ENCODE measurements at regions not wholly inside any gene's neighbourhood (a gene's known extent, or its start where the extent isn't known, plus 50 kb on each side); places are given as distances from the start of the nearest gene placed in this dataset.

DNA sequence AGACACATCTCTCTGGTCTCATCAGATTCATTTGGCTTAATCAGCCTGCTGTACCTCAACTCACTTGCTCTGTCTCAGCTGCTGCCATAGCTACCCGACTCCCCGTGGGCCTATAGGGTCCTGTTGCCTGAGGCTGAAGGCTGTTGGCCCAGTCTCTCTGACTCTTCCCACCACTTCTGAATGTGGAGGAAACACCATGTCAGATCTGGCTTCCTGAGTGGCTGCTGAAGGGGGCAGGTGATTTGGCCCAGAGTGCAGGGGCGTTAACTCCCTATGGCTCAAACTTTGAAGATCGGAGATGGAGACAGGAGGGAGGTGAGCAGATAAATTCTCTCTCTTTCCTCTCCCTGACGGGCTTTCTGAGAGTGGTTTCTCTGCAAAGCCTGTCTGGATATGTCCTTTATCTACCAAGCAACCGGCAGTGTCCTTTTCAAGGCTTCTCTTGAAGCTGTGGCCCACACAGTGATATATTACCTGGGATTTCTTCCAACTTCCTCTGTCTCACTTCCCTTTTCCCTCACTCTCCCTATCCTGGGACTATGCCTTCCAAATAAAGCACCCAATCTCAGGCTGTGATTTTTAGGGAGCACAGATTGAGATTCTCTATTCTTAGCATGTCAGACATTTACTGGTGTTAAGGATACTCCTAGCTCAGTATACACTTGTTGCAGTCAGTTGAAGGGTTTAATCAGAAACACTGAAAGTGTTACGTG is 334.9 kb upstream of the TBC1D5 start:
- DNase-seq: no peak

DNA sequence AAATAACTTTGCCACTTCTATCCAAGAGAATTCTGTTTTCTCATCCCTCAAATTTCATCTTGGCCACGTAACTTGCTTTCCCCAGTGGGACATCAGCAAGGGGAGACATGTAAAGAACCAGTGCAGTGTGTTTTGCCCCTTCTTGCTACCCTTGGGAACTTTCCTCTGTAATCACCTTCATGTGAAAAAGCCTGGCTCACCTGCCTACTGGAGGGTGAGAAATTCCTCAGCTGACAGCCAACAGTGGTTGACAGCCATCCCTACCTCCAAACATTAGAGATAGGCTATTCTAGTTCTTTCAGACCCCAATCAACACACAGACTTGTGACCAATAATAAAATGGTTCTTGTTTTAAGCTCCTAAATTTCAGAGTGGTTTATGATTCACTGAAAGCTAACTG is 333.9 kb upstream of the TBC1D5 start:
- DNase-seq: no peak

DNA sequence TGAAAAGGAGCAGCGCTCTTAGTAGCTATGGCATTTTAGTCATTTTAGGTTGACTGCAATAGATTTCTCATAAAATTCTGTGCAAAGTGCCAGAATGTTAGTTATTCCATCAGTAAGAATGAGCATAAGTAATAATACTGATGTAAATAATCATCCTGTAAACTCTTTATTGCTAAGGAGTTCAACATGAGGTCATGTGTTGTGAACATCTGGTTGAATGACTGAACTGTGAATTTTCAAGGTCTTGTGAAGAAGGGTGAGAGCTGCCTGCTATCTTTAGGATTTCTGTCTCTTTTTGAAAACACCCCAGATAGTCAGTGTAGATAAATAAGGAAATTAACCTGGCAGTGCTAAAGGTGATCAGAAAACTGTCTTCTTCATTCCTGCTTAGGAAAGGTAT is 333.4 kb upstream of the TBC1D5 start:
- DNase-seq: no peak

DNA sequence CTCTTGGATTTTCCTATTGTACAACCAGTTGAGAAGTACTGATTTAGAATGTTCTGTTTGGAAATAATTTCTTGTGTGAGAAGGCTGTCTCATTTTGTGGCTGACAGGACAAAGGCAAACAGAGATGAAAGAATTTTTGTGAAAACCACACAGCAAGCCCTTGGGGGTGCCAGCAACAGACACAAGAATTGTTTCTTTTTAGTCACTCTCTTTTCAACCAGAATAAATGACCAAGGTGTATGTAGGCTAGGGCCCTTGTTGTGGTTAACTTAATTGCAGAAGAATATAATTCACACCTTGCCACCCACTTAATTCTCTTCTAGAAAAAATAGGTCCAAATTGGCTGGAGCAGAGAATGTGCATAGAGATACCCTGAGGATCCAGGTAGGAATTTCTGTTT is 329.4 kb upstream of the TBC1D5 start:
- DNase-seq: no peak

DNA sequence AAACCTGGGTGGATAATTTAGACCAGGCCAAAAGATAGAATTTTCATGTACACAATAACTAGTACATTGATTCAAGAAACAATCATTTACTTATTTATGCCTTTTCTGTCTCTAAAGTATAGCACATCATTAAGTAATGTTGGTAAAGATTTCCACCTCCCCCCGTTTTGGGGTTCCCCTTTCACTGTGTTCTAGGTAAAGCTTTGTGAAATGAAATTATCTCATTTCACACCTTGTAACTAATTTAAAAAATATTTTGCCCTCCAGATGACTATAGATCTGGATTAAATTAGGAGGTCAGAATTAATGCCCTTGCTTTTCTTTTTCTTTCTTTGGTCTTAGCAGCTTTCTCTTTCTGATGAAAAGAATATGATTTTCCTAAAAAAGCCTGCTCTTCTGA is 328.5 kb upstream of the TBC1D5 start:
- no peak for DNase-seq

DNA sequence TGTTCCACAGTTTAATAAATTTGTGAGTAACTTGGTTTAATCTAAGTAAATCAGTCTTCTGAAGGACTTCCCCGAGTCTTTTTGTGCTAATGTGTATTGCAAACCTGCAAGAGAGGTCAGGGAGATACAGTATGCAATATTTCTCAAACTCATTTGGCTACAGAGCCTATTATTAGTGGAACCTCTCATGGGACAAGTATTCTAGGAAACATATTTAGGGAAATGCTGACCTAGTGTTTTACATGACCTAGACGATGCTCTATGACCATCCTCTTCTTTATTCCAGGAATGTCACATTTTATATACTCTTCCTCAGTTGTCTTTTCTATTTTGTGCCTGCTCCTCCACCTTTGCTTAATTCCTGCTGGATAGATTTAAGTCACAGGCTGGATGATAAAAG is 327.8 kb upstream of the TBC1D5 start:
- no peak for DNase-seq

DNA sequence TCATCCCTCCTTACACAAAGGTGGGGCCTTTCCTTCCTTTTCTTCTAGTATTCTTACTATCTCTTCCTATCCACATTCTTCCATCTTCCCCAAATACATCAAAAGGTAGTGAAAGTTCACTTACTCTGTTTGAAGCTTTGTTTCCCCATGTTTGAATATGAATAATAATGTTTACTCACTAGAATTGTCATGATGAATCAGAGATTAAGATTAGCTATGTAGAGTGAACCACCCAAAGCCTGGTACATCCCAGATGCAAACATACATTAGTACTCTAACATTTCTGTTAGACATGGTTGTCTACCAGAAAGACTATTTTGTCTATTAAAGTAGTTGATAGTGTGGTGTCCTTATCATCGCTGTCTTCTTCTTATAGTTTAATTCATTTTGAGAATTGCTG is 327.1 kb upstream of the TBC1D5 start:
- no peak for DNase-seq

DNA sequence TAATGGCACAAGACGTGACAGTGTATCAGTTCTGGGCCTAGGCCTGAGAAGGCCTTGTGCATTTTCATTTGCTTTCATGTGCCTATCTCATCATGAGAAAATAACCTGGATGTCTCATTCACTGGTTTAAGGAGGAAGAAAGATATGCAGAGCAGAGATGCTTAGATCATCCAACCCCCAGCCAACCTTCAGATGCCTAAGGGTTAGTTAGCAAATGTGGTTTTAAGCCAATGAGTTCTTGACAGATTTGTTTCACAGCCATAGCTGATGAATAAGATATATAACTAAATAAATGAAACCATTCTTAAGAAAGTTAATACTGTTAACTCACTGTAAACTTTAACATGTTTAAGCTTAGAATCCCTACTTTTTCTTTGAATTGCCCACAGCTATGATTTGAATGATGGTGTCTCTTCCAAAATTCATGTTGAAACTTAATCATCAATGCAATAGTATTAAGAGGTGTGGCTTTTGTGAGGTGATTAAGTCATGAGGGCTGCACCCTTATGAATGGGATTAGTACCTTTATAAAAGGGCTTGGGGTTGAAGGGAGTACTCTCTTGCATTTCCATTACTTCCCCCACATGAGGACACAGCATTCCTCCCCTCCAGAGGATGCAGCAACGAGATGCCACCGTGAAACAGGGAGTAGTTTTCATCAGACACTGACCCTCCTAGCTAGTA is 324.6 kb upstream of the TBC1D5 start:
- no peak for DNase-seq

DNA sequence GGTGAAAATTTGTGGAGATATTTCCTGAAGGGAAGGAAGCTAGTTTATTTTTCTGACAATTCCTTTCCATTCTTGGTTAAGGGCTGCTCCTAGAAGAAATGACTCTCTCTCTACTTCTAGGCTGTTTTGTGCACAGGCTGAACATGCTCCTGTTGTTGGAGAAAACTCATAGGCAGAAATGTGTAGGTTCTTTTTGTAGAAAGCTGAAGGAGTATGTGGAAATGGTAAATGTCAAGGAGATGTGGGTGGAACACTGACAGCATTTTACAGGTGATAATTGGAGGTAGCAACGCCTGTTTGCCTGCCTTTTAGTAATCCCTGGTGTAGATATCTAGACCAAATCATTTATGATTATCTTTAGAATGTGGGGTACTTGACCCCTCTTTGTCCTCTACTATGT is 322.2 kb upstream of the TBC1D5 start:
- DNase-seq: no peak

DNA sequence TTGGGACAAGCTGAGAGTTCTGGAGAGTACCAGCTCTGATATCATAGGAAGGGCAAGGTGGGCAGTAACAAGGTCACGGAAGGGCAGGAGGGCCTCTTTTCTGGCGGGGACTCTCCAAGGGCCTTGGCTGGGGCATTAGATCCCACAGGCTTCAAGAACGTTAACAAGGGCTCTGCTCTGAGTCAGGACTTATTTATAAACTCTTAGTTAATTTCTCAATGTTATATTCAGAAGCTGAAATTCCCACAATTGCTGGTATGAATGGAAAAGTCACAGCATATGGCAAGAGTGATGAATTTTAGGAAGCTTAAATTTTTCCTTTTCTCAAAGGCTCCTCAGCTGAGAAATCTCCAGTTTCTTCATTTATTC is 320.2 kb upstream of the TBC1D5 start:
- DNase-seq: no peak

DNA sequence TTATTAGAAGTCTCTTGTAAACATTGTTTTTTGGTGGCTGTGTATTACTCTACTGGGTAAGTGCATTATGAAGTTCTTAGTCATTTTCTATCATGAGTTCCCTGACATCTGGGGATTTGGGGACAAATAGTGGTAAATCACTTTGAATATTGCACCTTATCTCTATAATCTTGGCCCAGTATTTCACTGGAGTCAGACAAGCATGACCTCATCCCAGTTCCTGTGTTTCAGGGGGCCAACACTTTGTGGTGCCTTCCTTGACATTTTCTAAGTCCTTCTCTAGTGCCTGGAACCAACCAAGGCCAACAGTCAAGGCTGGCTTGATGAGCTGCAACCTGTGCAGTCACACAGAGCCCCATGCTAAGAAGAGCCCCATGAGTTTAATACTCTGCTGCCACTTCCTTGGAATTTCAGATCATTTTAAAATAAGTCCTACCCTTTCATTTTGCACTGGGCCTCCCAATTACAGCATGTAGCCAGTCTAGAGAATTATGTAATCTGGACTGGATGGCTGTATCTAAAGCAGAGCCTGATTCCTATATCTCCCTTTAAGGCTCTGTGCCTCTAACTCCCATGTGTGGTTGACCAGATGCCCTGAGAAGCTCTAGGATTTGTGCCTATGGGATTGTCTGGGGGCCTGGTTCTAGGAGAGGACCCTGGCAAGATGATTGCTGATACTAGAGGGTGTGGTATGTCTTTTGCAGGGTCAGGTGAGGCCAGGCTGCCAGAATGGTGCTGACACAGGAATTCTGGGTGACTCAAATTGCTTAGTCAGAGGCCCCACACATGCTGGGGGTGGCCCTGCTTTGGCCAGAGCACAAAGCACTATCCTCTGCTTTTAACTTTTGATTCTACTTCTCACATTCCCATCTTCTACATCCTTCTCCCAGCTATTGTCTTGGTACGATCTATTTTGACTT is 319.6 kb upstream of the TBC1D5 start:
- no peak for DNase-seq

DNA sequence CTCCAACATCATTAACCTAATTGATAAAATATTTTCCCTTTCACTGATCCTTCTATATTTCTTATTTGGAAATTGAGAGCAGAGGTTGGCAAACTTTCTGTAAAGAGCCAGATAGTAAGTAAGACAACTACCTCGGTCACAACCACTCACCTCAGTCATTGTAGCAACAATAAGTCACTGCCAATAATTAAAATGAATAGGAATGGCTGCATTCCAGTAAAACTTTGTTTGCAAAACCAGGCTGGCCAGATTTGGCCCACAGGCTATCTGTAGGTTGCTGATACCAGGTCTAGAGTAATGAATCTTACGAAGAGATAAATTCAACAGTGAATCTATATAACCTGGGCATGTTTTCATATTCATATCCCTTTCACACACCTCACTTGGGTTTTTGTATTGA is 316.2 kb upstream of the TBC1D5 start:
- no peak for DNase-seq

DNA sequence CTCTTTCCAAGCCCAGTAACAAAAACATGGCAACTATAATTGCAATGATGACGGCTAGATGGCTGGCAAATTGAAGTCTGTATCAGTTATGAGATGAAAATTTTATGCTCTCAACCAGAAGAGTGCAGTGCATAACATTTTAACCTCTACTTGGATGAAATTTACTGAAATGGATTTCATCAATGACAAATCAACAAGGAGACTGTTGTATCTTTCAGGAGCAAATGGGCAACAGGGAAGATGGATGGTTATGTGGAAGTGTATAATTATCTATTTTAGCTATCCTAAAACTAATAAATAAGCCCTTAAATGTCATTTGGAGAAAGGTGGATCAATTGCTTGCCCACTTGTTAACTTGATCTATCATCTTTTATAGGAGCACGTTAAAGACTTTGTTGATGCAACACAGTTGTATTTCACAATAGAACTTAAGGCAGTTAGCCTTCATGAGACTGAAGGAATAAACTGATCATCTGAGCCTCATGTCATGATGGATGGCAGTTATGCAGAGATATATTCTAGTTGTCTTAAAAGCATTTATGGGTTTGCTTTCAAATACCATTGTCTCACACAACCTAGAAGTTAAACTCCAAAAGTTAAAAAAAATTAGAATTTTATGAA is 315.1 kb upstream of the TBC1D5 start:
- no peak for DNase-seq

DNA sequence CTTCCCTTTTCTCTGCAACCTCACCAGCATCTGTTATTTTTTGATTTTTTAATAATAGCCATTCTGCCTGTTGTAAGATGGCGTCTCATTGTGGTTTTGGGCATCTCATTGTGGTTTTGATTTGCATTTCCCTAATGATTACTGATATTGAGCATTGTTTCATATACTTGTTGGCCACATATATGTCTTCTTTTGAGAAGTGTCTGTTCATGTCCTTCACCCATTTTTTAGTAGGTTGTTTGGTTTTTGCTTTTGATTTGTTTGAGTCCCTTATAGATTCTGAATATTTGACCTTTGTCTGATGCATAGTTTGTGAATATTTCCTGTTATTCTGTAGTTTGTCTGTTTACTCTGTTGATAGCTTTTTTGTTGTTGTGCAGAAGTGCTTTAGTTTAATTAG is 312.2 kb upstream of the TBC1D5 start:
- DNase-seq: no peak

DNA sequence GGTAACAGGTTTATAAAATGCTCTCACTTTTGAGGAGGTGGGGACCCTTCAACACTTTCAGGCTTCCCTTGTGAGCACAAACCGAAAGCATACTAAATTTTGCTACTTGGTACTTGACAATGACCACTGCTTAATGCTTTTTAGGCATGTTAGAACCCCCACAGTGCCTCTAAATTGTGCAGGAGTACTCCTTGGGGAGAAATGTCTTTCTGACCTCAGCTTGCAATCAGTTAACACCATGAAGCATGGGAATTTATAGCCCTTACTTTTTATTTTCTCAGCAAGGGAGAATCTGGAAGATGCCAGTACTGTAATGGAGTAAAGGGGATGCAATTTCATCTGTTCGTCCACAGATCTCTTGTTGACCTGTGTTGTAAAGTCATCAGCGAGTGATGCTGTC is 308.9 kb upstream of the TBC1D5 start:
- DNase-seq: no peak

DNA sequence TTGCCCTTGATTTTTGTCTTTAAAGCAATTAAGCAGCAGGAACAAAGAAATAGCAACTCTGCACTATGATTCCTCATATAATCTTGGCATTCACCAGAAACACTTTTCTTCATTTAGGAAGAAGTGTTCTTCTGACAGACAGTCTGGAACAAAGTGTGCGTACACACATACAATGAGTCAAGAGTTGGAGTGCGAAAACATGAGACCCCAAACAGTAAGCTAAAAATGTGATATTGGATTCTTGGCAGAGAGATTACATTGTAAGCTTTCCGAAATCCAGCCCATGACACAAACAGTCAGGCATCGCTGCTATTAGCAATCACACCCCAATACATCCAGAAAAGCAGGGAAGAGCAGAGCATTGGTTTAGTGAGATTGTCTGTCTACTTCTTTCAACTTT is 306.7 kb upstream of the TBC1D5 start:
- no peak for DNase-seq

DNA sequence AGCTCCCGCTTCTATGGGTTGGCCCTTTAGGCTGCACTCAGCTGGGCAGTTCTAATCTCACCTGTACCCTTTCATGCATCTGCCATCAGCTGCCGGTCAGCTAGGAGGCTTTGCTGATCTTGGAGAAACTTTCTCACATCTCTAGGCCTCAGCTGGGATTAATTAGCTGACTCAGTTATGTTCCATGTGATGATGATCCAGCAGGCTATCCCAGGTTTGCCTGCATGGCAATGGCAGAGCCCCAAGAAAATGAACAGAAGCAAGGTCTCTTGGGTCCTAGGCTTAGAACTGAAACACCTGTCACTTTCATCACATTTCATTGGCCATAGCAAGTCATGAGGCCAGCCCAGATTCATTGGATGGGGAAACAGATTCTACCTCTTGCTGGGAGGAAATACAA is 304.6 kb upstream of the TBC1D5 start:
- no peak for DNase-seq

DNA sequence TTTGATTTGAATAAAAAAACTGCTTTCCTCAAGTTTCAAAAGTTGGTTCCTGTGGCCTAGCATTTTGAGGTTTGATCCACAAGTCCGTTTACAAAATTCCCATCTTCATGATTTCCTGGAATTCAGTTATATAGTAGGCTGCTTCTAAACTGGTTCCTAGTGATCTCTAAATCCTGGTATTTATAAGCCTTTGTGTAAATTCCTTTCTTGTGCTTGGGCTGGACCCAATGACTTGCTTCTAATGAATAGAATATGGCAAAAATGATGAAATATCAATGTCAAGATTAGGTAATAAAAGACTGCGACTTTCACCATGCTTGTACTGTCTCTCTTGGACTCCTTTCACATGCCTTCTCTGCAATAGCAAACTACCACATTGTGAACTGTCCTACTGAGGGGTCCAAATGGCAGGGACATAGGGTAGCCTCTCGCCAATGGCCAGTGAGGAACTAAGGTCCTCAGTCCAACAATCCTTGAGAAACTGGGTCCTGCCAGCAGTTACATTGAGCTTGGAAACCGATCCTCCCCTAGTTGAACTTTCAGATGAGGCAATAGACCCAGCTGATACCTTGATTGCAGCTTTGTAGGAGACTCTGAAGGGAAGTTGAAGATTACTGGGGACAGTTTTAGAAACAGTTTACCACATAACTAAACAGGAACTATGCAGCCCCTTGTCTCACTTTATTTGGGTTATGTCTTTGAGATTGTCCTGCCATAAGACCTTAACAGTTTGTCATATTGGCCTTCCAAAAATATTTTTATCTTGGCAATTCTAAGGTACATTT is 303.9 kb upstream of the TBC1D5 start:
- DNase-seq: no peak

DNA sequence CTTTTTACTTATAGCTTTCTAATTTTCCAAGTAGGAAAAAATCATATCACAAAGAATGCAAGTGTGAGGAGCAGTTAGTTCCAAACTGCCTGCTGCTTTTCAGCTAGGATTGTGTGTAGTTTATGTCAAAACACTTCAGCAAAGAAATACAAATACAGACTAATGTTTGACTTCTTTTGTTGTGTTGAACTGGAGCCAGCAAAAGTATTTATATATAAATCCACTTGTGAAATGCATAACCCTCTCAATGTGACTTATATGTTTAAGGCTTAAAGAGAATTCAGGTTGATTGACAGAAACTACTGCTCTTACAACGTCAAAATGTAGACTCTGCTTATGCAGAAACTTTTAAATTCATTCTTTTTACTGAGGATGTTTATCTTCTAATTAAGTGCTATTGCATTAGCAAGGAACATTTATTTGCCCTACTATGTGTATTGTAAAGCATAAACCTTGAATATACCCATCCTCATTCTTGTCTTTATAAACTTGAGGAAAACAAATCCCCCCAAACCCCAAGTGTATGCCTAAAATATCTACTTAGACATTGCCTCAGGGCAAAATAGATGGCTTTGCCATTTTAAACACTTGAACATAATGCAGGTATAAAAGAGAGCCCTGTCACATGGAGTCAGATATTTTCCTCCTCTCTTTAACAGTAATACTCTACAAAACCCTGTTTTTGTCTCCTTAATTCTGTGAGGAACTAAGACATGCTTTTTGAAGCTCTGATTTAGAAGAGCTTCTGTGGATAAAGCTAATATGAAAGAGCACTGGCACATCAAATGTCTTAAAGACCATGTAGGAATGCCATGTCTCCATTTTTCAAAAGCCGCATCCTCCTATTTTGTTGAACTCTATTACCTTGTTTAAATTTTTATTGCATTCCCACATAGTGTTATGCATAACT is 302.8 kb upstream of the TBC1D5 start:
- no peak for DNase-seq

DNA sequence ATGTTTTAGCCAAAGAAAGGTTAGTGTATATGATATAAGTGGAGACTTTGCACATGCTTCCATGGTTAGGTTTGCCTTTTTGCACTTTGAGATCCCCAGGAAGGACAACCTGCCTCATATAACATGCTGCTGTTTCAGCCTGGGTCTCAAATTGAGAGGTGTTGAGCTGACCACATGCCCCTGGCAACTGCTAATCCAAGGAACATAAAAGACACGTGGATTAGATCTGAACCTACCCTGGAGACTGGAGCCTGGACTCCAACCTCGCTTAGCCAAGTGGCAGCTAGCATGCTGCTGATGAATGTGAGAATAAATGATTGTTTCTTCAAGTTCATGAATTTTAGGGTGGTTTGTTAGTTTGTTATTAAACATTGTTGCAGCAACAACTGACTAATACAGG is 301.8 kb upstream of the TBC1D5 start:
- DNase-seq: no peak

DNA sequence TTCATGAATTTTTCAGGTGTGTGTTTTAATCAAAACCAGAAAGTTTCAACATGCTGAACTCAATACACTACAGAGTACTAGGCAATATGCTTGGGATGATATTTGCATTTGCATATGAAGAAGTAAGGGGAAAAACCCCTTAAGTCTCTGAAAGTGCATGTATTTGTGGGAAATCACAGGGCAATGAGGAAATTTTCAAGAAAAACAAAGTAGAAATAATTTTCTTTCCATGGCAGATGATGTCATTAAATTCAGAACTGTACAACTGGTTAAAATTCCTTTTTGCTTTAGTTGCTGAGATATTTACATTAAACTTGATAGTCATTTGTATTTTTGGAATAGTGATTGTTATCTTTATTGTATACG is 294.0 kb upstream of the TBC1D5 start:
- DNase-seq: no peak

All from hindlimb muscle (tissue), 1 donor.